ENCODE measurements at regions not wholly inside any gene's neighbourhood (a gene's known extent, or its start where the extent isn't known, plus 50 kb on each side); places are given as distances from the start of the nearest gene placed in this dataset.

DNA sequence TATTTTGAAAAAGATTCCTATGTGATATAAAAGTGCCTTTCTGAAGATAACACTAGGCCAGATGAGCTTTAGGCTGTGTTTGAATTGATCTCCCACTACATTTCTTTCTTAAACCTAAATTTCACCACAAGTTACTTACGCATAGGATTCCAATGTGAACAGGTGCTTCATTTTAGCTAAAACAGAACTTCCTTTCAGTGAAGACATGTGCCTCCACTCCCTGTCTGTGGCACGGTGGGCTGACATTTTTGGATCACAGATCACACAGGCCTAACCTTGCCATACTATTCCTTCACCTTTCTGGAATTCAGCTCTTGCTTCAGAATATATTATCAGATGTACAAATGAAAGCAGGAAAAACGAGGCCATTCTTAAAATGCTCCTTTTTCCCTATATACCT lies 231.8 kb downstream of the SAMD5 start:
- TF ChIP-seq POLR2A (IDR thresholded peaks at IDR 0.05; ENCODE audit: low read length) (no peak), GATA1 (IDR thresholded peaks at IDR 0.05; ENCODE audit: low read depth, low read length) (no peak)
